B cell (primary cell): ENCODE measurements at regions not wholly inside any gene's neighbourhood (a gene's known extent, or its start where the extent isn't known, plus 50 kb on each side); places are given as distances from the start of the nearest gene placed in this dataset.

Experiments
- EZH2 ChIP-seq: IDR thresholded peaks from 2 replicates; pipeline ENCODE4 v1.6.1; 2012; ENCODE audit warnings: borderline replicate concordance, low read depth, mild to moderate bottlenecking, moderate library complexity, low read length; ENCODE audit not compliant: insufficient read depth, poor library complexity, severe bottlenecking
- TF ChIP-seq, protein P1 (sequence below): fragments of 200-600 bp; IDR thresholded peaks from one replicate; pipeline ENCODE4 v1.8.0; 2022; ENCODE audit warnings: antibody characterized with exemption, mild to moderate bottlenecking

- TF ChIP-seq, protein P1, sequence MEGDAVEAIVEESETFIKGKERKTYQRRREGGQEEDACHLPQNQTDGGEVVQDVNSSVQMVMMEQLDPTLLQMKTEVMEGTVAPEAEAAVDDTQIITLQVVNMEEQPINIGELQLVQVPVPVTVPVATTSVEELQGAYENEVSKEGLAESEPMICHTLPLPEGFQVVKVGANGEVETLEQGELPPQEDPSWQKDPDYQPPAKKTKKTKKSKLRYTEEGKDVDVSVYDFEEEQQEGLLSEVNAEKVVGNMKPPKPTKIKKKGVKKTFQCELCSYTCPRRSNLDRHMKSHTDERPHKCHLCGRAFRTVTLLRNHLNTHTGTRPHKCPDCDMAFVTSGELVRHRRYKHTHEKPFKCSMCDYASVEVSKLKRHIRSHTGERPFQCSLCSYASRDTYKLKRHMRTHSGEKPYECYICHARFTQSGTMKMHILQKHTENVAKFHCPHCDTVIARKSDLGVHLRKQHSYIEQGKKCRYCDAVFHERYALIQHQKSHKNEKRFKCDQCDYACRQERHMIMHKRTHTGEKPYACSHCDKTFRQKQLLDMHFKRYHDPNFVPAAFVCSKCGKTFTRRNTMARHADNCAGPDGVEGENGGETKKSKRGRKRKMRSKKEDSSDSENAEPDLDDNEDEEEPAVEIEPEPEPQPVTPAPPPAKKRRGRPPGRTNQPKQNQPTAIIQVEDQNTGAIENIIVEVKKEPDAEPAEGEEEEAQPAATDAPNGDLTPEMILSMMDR = no peak
- no peak for TF ChIP-seq EZH2
These were observed 909.7 kb upstream of the AUTS2 start for GRCh38 chr7:68688416-68689086.
